Coronary artery (tissue), 2 donors: ENCODE measurements at regions not wholly inside any gene's neighbourhood (a gene's known extent, or its start where the extent isn't known, plus 50 kb on each side); places are given as distances from the start of the nearest gene placed in this dataset.

Experiments used
- DNase-seq: peaks from one replicate; pipeline ENCODE4 v3.0.0-alpha.2; 2017; ENCODE audit warnings: low spot score
- H3K27ac ChIP-seq, 2 donors: fragments of 200-600 bp; sonication (generic); one replicate each; pipeline ENCODE4 v1.5.1; 2016 to 2019
- H3K4me3 ChIP-seq: fragments of 200-600 bp; sonication (generic); 2 replicates; pipeline ENCODE4 v1.5.1; 2016; ENCODE audit warnings: mild to moderate bottlenecking, moderate library complexity
- CTCF ChIP-seq: fragments of 200-600 bp; sonication (generic); IDR thresholded peaks from one replicate; pipeline ENCODE4 v1.5.1; 2019; ENCODE audit warnings: antibody characterized with exemption

GRCh38 chr15:95288626-95289025 lies 1041.9 kb upstream of the NR2F2 start:
- no peak for TF ChIP-seq CTCF
- no peak for DNase-seq
- Histone ChIP-seq H3K27ac (peak overlapping the region; percentile 58 to 82), H3K4me3 (no peak overlapping the region)

GRCh38 chr15:95290176-95290974 lies 1040.1 kb upstream of the NR2F2 start:
- Histone ChIP-seq H3K4me3 (peak overlapping the region; percentile 5), H3K27ac (peak overlapping the region; percentile 58 to 82)
- TF ChIP-seq CTCF: no peak
- no peak for DNase-seq

- TF ChIP-seq CTCF: peak; percentile 38
- H3K27ac ChIP-seq: peak overlapping the region in 1 of 2 donors; percentile 84
- H3K4me3 ChIP-seq: no peak overlapping the region
- no peak for DNase-seq
These were observed 1038.5 kb upstream of the NR2F2 start for GRCh38 chr15:95291898-95292472.

GRCh38 chr15:95292785-95293450 lies 1037.6 kb upstream of the NR2F2 start:
- peak overlapping the region; percentile 24 to 84 for H3K27ac ChIP-seq
- no peak for DNase-seq
- no peak for TF ChIP-seq CTCF
- H3K4me3 ChIP-seq: peak overlapping the region; percentile 64

- H3K27ac ChIP-seq: peak overlapping the region; percentile 24 to 84
- peak overlapping the region; percentile 64 for H3K4me3 ChIP-seq
- TF ChIP-seq CTCF: no peak
- no peak for DNase-seq
These were observed 1037.0 kb upstream of the NR2F2 start for GRCh38 chr15:95293456-95294031.

- TF ChIP-seq CTCF: no peak
- Histone ChIP-seq H3K27ac (no peak overlapping the region), H3K4me3 (no peak overlapping the region)
- no peak for DNase-seq
These were observed 1035.1 kb upstream of the NR2F2 start for GRCh38 chr15:95295363-95295762.
